MCF 10A (cell line): ENCODE measurements at regions not wholly inside any gene's neighbourhood (a gene's known extent, or its start where the extent isn't known, plus 50 kb on each side); places are given as distances from the start of the nearest gene placed in this dataset.
A peak's percentile ranks its signal among the peaks of the same experiment; 100 is the strongest.

Experiments used
- BruUV-seq: library from RNA; stranded (reverse); fragments of 400-500 nt; replicated peaks from 2 replicates; lab custom pipeline; 2021; lab: Mats Ljungman, UMichigan
- CTCF ChIA-PET: fragments of 300-600 bp; sonication (Branson Sonifier 250); formaldehyde crosslinking; extraction: SDS; loops from one replicate; lab custom pipeline; 2021; ENCODE audit warnings: antibody characterized with exemption, inconsistent platforms; lab: Yijun Ruan, JAX
- POLR2A ChIA-PET: fragments of 300-600, 350-650 bp; sonication (Branson Sonifier 250); formaldehyde crosslinking; extraction: SDS; loops from one replicate; lab custom pipeline; 2020; ENCODE audit warnings: antibody characterized with exemption, inconsistent platforms; lab: Yijun Ruan, JAX
- DNase-seq: peaks from one replicate; pipeline ENCODE4 v3.0.0-alpha.2; 2018; ENCODE audit not compliant: unreplicated experiment
- H3K27ac Mint-ChIP-seq: one replicate; pipeline ENCODE4 v1.8.0; 2022; ENCODE audit warnings: mild to moderate bottlenecking, low read depth, mixed read lengths; ENCODE audit not compliant: unreplicated experiment
- H3K27me3 Mint-ChIP-seq: one replicate; pipeline ENCODE4 v1.8.0; 2022; ENCODE audit warnings: mixed read lengths; ENCODE audit not compliant: insufficient read depth, unreplicated experiment
- H3K36me3 Mint-ChIP-seq: one replicate; pipeline ENCODE4 v1.8.0; 2022; ENCODE audit warnings: mild to moderate bottlenecking, moderate library complexity, mixed read lengths; ENCODE audit not compliant: insufficient read depth, unreplicated experiment
- H3K4me1 Mint-ChIP-seq: one replicate; pipeline ENCODE4 v1.8.0; 2022; ENCODE audit warnings: mixed read lengths; ENCODE audit not compliant: insufficient read depth, unreplicated experiment
- H3K4me3 Mint-ChIP-seq: one replicate; pipeline ENCODE4 v1.8.0; 2022; ENCODE audit warnings: mild to moderate bottlenecking, moderate library complexity, mixed read lengths; ENCODE audit not compliant: unreplicated experiment
- H3K9me3 Mint-ChIP-seq: one replicate; pipeline ENCODE4 v1.8.0; 2022; ENCODE audit warnings: mixed read lengths; ENCODE audit not compliant: unreplicated experiment
- intact Hi-C: fragments of 100-400 bp; cut with micrococcal nuclease; formaldehyde crosslinking; loops from 2 replicates; pipeline ENCODE4 v1.14.1; 2022
- TF ChIP-seq, protein P1 (sequence below): fragments of 200-600 bp; IDR thresholded peaks from one replicate; pipeline ENCODE4 v1.8.0; 2022; ENCODE audit warnings: antibody characterized with exemption, mild to moderate bottlenecking; ENCODE audit not compliant: unreplicated experiment

DNA sequence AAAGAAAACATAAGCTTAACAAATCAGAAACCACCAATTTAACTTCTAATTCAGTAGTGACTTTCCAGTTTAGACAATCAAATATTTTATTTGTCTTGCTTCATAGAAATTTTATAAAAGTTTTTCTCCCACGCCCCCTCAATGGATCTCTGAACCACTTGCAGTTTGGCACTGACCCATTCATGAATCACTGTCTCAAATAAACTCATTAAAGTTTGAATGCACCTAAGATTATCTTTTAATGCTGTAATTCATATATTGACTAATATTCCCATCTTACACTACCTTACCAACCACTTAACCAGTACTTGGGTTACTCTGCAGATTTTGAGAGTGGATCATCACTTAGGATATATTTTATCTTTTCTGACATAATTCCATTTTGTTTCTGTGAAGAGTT is 880.2 kb downstream of the OTOL1 start:
- Mint-ChIP-seq H3K36me3 (no peaks in the 10 kb centered on the region), H3K27me3 (no peaks in the 10 kb centered on the region), H3K9me3 (no peaks in the 10 kb centered on the region), H3K4me1 (no peaks in the 10 kb centered on the region), H3K4me3 (no peak overlapping the region), H3K27ac (no peak overlapping the region)
- intact Hi-C loops, result no loop called here
- TF ChIP-seq, protein P1, sequence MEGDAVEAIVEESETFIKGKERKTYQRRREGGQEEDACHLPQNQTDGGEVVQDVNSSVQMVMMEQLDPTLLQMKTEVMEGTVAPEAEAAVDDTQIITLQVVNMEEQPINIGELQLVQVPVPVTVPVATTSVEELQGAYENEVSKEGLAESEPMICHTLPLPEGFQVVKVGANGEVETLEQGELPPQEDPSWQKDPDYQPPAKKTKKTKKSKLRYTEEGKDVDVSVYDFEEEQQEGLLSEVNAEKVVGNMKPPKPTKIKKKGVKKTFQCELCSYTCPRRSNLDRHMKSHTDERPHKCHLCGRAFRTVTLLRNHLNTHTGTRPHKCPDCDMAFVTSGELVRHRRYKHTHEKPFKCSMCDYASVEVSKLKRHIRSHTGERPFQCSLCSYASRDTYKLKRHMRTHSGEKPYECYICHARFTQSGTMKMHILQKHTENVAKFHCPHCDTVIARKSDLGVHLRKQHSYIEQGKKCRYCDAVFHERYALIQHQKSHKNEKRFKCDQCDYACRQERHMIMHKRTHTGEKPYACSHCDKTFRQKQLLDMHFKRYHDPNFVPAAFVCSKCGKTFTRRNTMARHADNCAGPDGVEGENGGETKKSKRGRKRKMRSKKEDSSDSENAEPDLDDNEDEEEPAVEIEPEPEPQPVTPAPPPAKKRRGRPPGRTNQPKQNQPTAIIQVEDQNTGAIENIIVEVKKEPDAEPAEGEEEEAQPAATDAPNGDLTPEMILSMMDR, result no peak
- POLR2A ChIA-PET, result interaction anchor here (0.7 kb wide), 1 partner anchor 13 kb away, joined by 3 read pairs; no protein-coding TSS in a partner anchor
- no TSS peak for BruUV-seq
- CTCF ChIA-PET, result interaction anchor here (0.7 kb wide), 1 partner anchor 57 kb away, joined by 4 read pairs; no protein-coding TSS in a partner anchor
- DNase-seq, result peak; percentile 16

GRCh38 chr3:162377608-162378007 is 881.0 kb downstream of the OTOL1 start:
- Mint-ChIP-seq H3K27me3 (no peaks in the 10 kb centered on the region), H3K9me3 (no peaks in the 10 kb centered on the region), H3K27ac (no peak overlapping the region), H3K36me3 (no peaks in the 10 kb centered on the region), H3K4me3 (no peak overlapping the region), H3K4me1 (no peaks in the 10 kb centered on the region)
- DNase-seq, result no peak
- intact Hi-C loops, result no loop called here
- CTCF ChIA-PET, result no interaction called here
- TF ChIP-seq, protein P1, result no peak
- POLR2A ChIA-PET, result no interaction called here
- no TSS peak for BruUV-seq

DNA sequence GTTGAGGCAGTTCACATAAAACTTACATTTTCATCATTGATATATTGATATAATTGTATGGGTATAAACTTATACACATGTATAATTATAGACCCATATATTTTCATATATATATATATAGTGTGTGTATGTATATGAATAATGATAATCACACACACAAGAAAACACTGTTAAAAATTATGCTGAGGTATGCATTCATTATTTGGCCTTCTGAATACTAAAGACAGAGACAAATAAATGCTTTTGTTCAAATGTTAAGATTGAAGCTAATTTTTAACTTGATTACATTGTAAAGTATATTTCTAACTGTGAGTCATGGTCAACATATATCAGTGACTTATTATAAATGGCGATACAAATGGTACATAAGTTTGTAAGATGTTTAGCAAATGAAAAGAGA is 888.8 kb downstream of the OTOL1 start:
- TF ChIP-seq, protein P1, result no peak
- CTCF ChIA-PET, result no interaction called here
- no peak for DNase-seq
- no peaks in the 10 kb centered on the region for H3K36me3 Mint-ChIP-seq
- H3K9me3 Mint-ChIP-seq, result no peaks in the 10 kb centered on the region
- intact Hi-C loops, result no loop called here
- POLR2A ChIA-PET, result no interaction called here
- H3K4me3 Mint-ChIP-seq, result no peak overlapping the region
- no peak overlapping the region for H3K27ac Mint-ChIP-seq
- BruUV-seq, result no TSS peak
- H3K4me1 Mint-ChIP-seq, result no peaks in the 10 kb centered on the region
- no peaks in the 10 kb centered on the region for H3K27me3 Mint-ChIP-seq

GRCh38 chr3:162390891-162391290 is 894.3 kb downstream of the OTOL1 start:
- Mint-ChIP-seq H3K9me3 (no peaks in the 10 kb centered on the region), H3K4me3 (no peak overlapping the region), H3K36me3 (no peaks in the 10 kb centered on the region), H3K27me3 (no peaks in the 10 kb centered on the region), H3K27ac (peak overlapping the region; percentile 64), H3K4me1 (peaks cover 18% of the 10 kb centered on the region)
- intact Hi-C loops, result no loop called here
- TF ChIP-seq, protein P1, result no peak
- POLR2A ChIA-PET, result interaction anchor here (0.7 kb wide), 1 partner anchor 10 kb away, joined by 3 read pairs; no protein-coding TSS in a partner anchor
- CTCF ChIA-PET, result no interaction called here
- BruUV-seq, result no TSS peak
- peak; percentile 60 for DNase-seq
